Endodermal cell (in vitro differentiated cells): ENCODE measurements at regions not wholly inside any gene's neighbourhood (a gene's known extent, or its start where the extent isn't known, plus 50 kb on each side); places are given as distances from the start of the nearest gene placed in this dataset.

Experiments used
- DNase-seq: peaks from one replicate; pipeline ENCODE4 v3.0.0-alpha.2; 2017
- H3K27ac ChIP-seq: 2 replicates; pipeline ENCODE4 v1.5.1; 2013; ENCODE audit warnings: mild to moderate bottlenecking, low read depth, low read length, moderate library complexity
- H3K27me3 ChIP-seq: 2 replicates; pipeline ENCODE4 v1.6.1; 2013; ENCODE audit warnings: mild to moderate bottlenecking, low read length, moderate library complexity; ENCODE audit not compliant: insufficient read depth, control insufficient read depth, poor library complexity, severe bottlenecking
- H3K36me3 ChIP-seq: 2 replicates; pipeline ENCODE4 v1.7.0; 2013; ENCODE audit warnings: mild to moderate bottlenecking, low read length, moderate library complexity; ENCODE audit not compliant: control insufficient read depth, insufficient read depth
- H3K4me1 ChIP-seq: one replicate; pipeline ENCODE4 v1.7.0; 2013; ENCODE audit warnings: low read length; ENCODE audit not compliant: control insufficient read depth, insufficient read depth
- H3K4me3 ChIP-seq: 2 replicates; pipeline ENCODE4 v1.5.1; 2013; ENCODE audit warnings: mild to moderate bottlenecking, low read length, moderate library complexity
- H3K9ac ChIP-seq: 2 replicates; pipeline ENCODE4 v1.6.1; 2013; ENCODE audit warnings: mild to moderate bottlenecking, low read length, moderate library complexity; ENCODE audit not compliant: poor library complexity, severe bottlenecking; ENCODE audit errors: extremely low read depth
- H3K9me3 ChIP-seq: 2 replicates; pipeline ENCODE4 v1.6.1; 2013; ENCODE audit warnings: mild to moderate bottlenecking, low read length, moderate library complexity; ENCODE audit not compliant: control insufficient read depth
- H3K27ac Mint-ChIP-seq: 2 replicates; pipeline ENCODE4 v1.8.0; 2020; ENCODE audit warnings: mixed read lengths
- H3K27me3 Mint-ChIP-seq: 2 replicates; pipeline ENCODE4 v1.8.0; 2021; ENCODE audit warnings: mild to moderate bottlenecking, mixed read lengths; ENCODE audit not compliant: insufficient read depth
- H3K36me3 Mint-ChIP-seq: 2 replicates; pipeline ENCODE4 v1.8.0; 2020; ENCODE audit warnings: low read depth, mixed read lengths
- H3K4me1 Mint-ChIP-seq: 2 replicates; pipeline ENCODE4 v1.8.0; 2020; ENCODE audit warnings: mixed read lengths
- H3K4me3 Mint-ChIP-seq: 2 replicates; pipeline ENCODE4 v1.8.0; 2020; ENCODE audit warnings: mild to moderate bottlenecking, moderate library complexity, mixed read lengths
- H3K9me3 Mint-ChIP-seq: 2 replicates; pipeline ENCODE4 v1.8.0; 2020; ENCODE audit warnings: mild to moderate bottlenecking, mixed read lengths
- WGBS, 2 experiments: methylation state at CpG; one replicate each; pipeline versions ENCODE4 v1.1.5 to v1.1.7; 2013; ENCODE audit warnings: missing lambda C conversion rate in 2 of 2, mixed read lengths in 1 of 2; ENCODE audit not compliant: insufficient coverage in 1 of 2, insufficient read length in 1 of 2; 5-methylcytosine and 5-hydroxymethylcytosine counted together
- TF ChIP-seq, protein P1 (sequence below): fragments of 200-600 bp; sonication (generic); conservative IDR thresholded peaks from 2 replicates; pipeline ENCODE4 v1.5.0; 2021; ENCODE audit warnings: antibody characterized with exemption, mild to moderate bottlenecking

DNA sequence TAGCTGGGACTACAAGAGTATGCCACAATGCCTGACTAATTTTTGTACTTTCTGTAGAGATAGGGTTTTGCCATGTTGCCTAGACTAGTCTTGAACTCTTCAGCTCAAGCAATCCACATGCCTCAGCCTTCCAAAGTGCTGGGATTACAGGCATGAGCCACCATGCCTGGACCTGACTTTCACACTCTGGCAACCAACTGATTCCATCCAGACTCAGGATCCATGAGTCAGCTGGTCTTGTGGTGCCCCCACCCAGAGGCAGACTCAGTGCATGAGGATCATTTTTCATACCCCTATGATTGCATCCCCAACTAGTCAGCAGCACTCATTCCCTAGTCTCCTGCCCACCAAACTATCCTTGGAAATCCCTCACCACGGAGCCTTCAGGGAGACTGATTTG lies 375.9 kb downstream of the ANXA1 start:
- H3K4me3 Mint-ChIP-seq = no peak overlapping the region

DNA sequence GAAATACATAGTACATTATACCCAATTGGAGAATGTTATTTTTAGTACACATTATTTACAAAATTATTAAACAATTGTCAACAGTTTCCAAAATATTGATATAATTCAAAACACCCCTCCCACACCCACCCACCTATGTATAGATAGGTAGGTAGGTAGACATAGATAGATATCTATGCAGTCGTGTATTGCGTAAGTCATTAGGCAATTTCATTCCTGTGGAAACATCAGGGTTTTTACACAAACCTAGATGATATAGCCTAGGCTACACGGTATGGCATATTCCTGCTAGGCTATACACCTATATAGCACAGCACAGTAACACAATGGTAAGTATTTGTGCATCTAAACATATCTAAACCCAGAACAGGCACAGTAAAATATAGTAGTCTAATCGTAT lies 377.3 kb downstream of the ANXA1 start:
- no peaks in the 10 kb centered on the region for H3K27me3 ChIP-seq
- TF ChIP-seq, protein P1, sequence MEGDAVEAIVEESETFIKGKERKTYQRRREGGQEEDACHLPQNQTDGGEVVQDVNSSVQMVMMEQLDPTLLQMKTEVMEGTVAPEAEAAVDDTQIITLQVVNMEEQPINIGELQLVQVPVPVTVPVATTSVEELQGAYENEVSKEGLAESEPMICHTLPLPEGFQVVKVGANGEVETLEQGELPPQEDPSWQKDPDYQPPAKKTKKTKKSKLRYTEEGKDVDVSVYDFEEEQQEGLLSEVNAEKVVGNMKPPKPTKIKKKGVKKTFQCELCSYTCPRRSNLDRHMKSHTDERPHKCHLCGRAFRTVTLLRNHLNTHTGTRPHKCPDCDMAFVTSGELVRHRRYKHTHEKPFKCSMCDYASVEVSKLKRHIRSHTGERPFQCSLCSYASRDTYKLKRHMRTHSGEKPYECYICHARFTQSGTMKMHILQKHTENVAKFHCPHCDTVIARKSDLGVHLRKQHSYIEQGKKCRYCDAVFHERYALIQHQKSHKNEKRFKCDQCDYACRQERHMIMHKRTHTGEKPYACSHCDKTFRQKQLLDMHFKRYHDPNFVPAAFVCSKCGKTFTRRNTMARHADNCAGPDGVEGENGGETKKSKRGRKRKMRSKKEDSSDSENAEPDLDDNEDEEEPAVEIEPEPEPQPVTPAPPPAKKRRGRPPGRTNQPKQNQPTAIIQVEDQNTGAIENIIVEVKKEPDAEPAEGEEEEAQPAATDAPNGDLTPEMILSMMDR = no peak
- H3K9ac ChIP-seq = no peak overlapping the region
- H3K27ac ChIP-seq = no peak overlapping the region
- Mint-ChIP-seq H3K4me3 (no peak overlapping the region), H3K27ac (no peak overlapping the region), H3K4me1 (peaks cover 24% of the 10 kb centered on the region), H3K9me3 (peaks cover 9% of the 10 kb centered on the region), H3K36me3 (no peaks in the 10 kb centered on the region), H3K27me3 (peaks cover 1% of the 10 kb centered on the region)
- no peaks in the 10 kb centered on the region for H3K36me3 ChIP-seq
- no peak overlapping the region for H3K4me3 ChIP-seq
- no peak for DNase-seq
- peaks cover 10% of the 10 kb centered on the region for H3K9me3 ChIP-seq
- H3K4me1 ChIP-seq = peaks cover 3% of the 10 kb centered on the region
- 85 to 100% methylated on average over 1 to 4 of the region's 4 CpGs for WGBS, 2 experiments

More for the DNA sequence above, 375.9 kb downstream of the ANXA1 start:
- Histone ChIP-seq H3K9ac (no peak overlapping the region), H3K4me1 (peaks cover 3% of the 10 kb centered on the region), H3K27ac (no peak overlapping the region), H3K9me3 (peaks cover 10% of the 10 kb centered on the region), H3K27me3 (no peaks in the 10 kb centered on the region), H3K4me3 (no peak overlapping the region), H3K36me3 (no peaks in the 10 kb centered on the region)
- Mint-ChIP-seq H3K27me3 (peaks cover 1% of the 10 kb centered on the region), H3K36me3 (no peaks in the 10 kb centered on the region), H3K9me3 (peaks cover 6% of the 10 kb centered on the region), H3K4me1 (peaks cover 24% of the 10 kb centered on the region), H3K27ac (no peak overlapping the region)
- no peak for DNase-seq
- 79% methylated on average over 1 of the region's 1 CpG; no CpG with 5 or more reads in 1 of the 2 experiments for WGBS, 2 experiments
- TF ChIP-seq, protein P1 = no peak

DNA sequence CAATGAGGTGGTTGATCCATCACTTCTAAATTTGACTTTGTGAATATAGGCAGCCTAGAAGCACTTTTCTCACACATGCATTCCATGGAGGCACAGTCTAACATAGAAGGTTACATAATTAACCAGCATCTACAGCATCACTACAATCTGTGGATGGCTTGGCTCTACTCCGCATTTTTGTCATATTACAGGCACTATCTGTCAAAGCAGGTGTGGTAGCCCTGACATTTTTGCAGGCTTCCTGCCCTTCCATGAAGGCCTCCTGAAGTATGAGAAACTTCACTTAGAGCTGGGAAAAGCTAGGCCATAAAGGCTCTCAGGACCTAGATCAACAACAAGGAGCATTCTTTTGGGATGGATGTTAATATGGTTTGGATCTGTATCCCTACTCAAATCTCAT lies 378.0 kb downstream of the ANXA1 start:
- peaks cover 10% of the 10 kb centered on the region for H3K9me3 ChIP-seq
- Mint-ChIP-seq H3K27me3 (peaks cover 1% of the 10 kb centered on the region), H3K27ac (no peak overlapping the region), H3K4me3 (no peak overlapping the region), H3K9me3 (peaks cover 9% of the 10 kb centered on the region), H3K36me3 (no peaks in the 10 kb centered on the region), H3K4me1 (peaks cover 24% of the 10 kb centered on the region)
- H3K36me3 ChIP-seq = no peaks in the 10 kb centered on the region
- 88 to 89% methylated on average over 1 of the region's 1 CpG for WGBS, 2 experiments
- no peak for DNase-seq
- TF ChIP-seq, protein P1 = no peak
- H3K27ac ChIP-seq = no peak overlapping the region
- H3K4me3 ChIP-seq = no peak overlapping the region
- H3K9ac ChIP-seq = no peak overlapping the region
- no peaks in the 10 kb centered on the region for H3K27me3 ChIP-seq
- peaks cover 3% of the 10 kb centered on the region for H3K4me1 ChIP-seq
